Epithelial cell of esophagus (primary cell): ENCODE measurements at regions not wholly inside any gene's neighbourhood (a gene's known extent, or its start where the extent isn't known, plus 50 kb on each side); places are given as distances from the start of the nearest gene placed in this dataset.

Source experiments
- DNase-seq: peaks from one replicate; pipeline ENCODE4 v3.0.0; 2010; ENCODE audit warnings: low read depth
- H3K4me3 ChIP-seq: 2 replicates; pipeline ENCODE4 v1.5.1; 2011; ENCODE audit warnings: mild to moderate bottlenecking, low read length, control low read depth
- TF ChIP-seq, protein P1 (sequence below): IDR thresholded peaks from 2 replicates; pipeline ENCODE4 v1.5.1; 2011; ENCODE audit warnings: low read depth, mild to moderate bottlenecking, low read length, control low read depth, inconsistent platforms; ENCODE audit not compliant: insufficient read depth; ENCODE audit errors: missing control alignments

DNA sequence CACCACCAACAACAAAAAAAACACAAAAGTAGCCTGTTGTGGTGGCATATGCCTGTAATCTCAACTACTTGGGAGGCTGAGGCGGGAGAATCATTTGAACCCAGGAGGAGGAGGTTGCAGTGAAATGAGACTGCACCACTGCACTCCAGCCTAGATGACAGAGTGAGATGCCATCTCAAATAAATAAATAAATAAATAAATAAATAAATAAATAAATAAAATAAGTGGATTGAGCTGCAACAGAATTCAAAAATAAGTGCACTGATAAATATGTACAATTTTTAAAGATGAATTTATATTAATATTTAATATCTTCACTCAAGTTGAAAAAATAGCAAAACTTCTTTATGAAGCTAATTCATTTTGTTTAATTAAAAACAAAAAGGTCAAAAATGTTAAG lies 259.6 kb downstream of the IRX2 start:
- H3K4me3 ChIP-seq = no peak overlapping the region
- no peak for DNase-seq
- TF ChIP-seq, protein P1, sequence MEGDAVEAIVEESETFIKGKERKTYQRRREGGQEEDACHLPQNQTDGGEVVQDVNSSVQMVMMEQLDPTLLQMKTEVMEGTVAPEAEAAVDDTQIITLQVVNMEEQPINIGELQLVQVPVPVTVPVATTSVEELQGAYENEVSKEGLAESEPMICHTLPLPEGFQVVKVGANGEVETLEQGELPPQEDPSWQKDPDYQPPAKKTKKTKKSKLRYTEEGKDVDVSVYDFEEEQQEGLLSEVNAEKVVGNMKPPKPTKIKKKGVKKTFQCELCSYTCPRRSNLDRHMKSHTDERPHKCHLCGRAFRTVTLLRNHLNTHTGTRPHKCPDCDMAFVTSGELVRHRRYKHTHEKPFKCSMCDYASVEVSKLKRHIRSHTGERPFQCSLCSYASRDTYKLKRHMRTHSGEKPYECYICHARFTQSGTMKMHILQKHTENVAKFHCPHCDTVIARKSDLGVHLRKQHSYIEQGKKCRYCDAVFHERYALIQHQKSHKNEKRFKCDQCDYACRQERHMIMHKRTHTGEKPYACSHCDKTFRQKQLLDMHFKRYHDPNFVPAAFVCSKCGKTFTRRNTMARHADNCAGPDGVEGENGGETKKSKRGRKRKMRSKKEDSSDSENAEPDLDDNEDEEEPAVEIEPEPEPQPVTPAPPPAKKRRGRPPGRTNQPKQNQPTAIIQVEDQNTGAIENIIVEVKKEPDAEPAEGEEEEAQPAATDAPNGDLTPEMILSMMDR = no peak

DNA sequence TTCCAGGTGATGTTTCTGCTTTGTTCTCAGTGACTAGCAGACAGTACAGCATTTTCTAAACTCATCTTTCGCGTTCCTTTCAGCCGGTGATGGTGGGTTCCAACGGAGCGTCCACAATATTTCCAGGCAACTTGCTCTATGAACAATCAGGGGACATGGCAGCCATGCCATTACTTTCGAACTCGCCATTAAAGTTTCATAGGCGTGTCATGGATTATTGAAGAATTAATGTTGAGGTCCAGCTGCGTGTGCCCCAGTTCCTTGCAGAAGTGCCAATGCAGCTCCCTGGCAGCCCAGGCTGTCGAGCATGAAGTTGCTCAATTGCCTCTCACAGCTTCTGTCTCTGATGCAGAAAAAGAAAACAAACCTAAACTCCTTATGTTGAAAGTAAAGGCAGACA lies 262.2 kb downstream of the IRX2 start:
- no peak for DNase-seq
- TF ChIP-seq, protein P1 = no peak
- H3K4me3 ChIP-seq = no peak overlapping the region

DNA sequence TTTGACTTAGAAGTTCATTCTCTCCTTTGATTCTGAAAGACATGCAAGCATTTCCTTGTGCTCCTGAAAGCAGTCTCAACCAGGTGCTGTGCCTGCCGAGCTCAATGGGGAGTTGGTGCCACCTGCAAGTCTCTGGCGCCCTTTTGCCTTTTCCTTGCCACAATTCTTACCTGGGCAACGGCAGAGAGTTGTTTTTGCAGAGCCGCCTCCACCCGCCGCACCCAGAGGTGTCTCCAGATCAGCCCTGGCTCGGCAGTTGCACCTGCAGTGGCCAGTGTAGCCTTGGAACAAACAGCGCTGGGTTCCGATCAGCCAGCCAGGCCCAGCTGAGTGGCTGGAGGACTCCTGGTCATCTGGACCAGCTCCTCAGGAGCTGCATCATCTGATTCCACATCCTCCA lies 262.9 kb downstream of the IRX2 start:
- DNase-seq = no peak
- TF ChIP-seq, protein P1 = no peak
- H3K4me3 ChIP-seq = no peak overlapping the region

DNA sequence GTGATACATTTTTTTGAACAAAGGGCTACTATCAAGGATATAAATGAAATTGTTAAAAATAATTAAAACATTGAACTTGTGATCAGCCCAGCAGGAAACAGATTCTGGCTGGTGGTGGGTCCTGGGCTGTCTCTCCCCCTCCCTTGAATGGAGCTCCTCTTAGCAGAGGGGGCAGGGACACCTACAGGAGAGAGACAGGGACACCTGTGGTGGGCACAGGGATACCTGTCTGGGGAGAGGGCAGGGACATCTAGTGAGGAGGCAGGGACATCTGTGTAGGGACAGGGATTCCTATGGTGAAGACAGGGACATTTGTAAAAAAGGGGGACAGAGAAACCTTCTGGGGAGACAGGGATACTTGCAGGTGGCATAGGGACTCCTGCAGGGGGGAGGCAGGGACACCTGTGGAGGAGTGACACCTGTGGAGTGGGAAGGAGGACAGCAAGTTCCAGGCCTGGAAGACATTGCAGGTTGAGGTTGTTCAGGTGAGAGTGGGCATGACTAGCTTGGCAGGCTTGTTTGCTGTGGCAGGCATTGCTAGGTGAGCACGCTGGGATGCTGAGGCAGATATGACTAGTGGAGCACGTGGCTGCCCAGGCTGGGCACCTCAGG lies 264.2 kb downstream of the IRX2 start:
- H3K4me3 ChIP-seq = no peak overlapping the region
- DNase-seq = no peak
- TF ChIP-seq, protein P1 = no peak

DNA sequence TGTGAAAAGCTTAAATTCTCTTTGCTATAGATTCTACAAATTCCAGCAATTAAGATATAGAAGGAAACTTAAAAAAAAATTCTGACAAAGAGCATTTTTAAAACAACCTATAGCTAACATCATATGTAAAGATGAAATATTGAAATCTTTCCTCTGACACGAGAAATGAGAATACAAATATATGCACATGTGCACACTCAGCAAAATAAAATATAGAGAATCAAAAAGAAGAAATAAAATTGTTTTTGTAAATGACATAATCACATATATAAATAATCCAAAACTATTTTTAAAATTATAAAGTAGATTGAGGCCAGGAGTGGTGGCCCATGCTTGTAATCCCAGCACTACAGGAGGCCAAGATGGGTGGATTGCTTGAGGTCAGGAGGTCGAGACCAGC lies 265.1 kb downstream of the IRX2 start:
- no peak overlapping the region for H3K4me3 ChIP-seq
- TF ChIP-seq, protein P1 = no peak
- no peak for DNase-seq

DNA sequence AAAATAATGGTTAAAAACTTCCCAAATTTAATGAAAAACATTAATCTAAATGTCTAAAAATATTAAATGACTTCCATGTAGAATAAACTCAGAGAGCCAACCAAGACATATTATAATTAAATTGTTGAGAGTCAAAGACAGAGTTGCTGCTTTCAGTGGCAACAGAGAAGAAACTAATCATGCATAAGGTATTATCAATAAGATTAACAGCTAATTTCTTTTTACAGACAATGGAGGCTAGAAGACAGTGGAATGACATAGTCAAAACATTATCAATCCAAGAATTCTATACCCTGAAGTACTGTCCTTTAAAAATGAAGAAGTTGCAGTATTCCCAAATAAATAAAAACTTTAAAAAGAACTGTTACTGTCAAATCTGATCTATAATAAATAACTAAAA lies 268.7 kb downstream of the IRX2 start:
- DNase-seq = no peak
- no peak overlapping the region for H3K4me3 ChIP-seq
- TF ChIP-seq, protein P1 = no peak

DNA sequence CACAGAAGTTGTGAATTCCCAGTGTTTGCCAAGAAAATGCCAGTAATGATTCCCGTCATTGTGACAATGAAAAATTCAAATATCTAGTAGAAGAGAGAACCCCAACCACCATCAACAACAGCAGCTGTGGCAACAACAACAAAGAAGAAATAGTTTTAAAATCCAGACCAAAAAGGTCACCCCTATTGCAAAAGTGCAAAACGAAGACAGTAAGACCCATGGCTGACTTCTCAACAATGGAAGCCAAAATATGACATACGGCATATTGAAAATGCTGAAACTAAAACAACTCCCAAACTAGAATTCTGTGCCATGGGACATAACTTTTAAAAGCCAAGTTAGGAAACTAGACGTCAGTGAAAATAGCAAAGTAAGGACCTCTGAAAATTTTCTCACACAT lies 270.6 kb downstream of the IRX2 start:
- TF ChIP-seq, protein P1 = no peak
- DNase-seq = no peak
- H3K4me3 ChIP-seq = no peak overlapping the region
